ENCODE measurements at regions not wholly inside any gene's neighbourhood (a gene's known extent, or its start where the extent isn't known, plus 50 kb on each side); places are given as distances from the start of the nearest gene placed in this dataset.

GRCh38 chr3:82177774-82178173, 416.3 kb upstream of the GBE1 start:
- Histone ChIP-seq H2BK5ac (ENCODE audit: low read depth, low read length, poor library complexity) (no peak overlapping the region), H3K27ac (ENCODE audit: low read depth, low read length) (no peak overlapping the region), H3K9me3 (ENCODE audit: insufficient read depth, low read depth, low read length) (no peaks in the 10 kb centered on the region), H2AK5ac (ENCODE audit: low read length) (no peak overlapping the region), H3K79me2 (ENCODE audit: control insufficient read depth, insufficient read depth, low read length, poor library complexity) (no peaks in the 10 kb centered on the region), H3K23ac (ENCODE audit: low read length) (no peak overlapping the region), H4K8ac (ENCODE audit: low read depth, low read length) (no peak overlapping the region), H3K9ac (ENCODE audit: low read length) (no peak overlapping the region), H3K27me3 (ENCODE audit: insufficient read depth, low read length) (no peaks in the 10 kb centered on the region), H3K36me3 (ENCODE audit: control insufficient read depth in 1 of 2, insufficient read depth in 2 of 2, low read length in 2 of 2) (no peaks in the 10 kb centered on the region), H4K12ac (ENCODE audit: low read depth, low read length) (no peak overlapping the region), H2BK120ac (ENCODE audit: insufficient read depth, low read length, poor library complexity) (no peak overlapping the region), H2AFZ (ENCODE audit: insufficient read depth, low read length, poor library complexity) (no peak overlapping the region), H3K4me3 (ENCODE audit: low read depth, low read length) (no peak overlapping the region), H3K79me1 (ENCODE audit: low read length) (no peaks in the 10 kb centered on the region), H4K91ac (ENCODE audit: low read depth, low read length) (no peak overlapping the region), H3K4ac (ENCODE audit: low read depth, low read length) (no peak overlapping the region), H3K18ac (ENCODE audit: low read length) (no peak overlapping the region), H3K4me1 (ENCODE audit: control insufficient read depth in 1 of 2, insufficient read depth in 2 of 2, low read length in 2 of 2) (no peaks in the 10 kb centered on the region), H3K14ac (ENCODE audit: low read length) (no peak overlapping the region), H3K4me2 (ENCODE audit: low read length) (no peak overlapping the region), H2BK12ac (ENCODE audit: low read length) (no peak overlapping the region)
- DNase-seq = no peak

GRCh38 chr3:82165266-82165665, 403.8 kb upstream of the GBE1 start:
- no peak overlapping the region for H2AK5ac ChIP-seq (ENCODE audit: low read length)
- H3K9ac ChIP-seq (ENCODE audit: low read length) = no peak overlapping the region
- no peaks in the 10 kb centered on the region for H3K36me3 ChIP-seq (ENCODE audit: control insufficient read depth in 1 of 2, insufficient read depth in 2 of 2, low read length in 2 of 2)
- no peak overlapping the region for H2AFZ ChIP-seq (ENCODE audit: insufficient read depth, low read length, poor library complexity)
- no peaks in the 10 kb centered on the region for H3K79me1 ChIP-seq (ENCODE audit: low read length)
- no peak overlapping the region for H4K12ac ChIP-seq (ENCODE audit: low read depth, low read length)
- no peaks in the 10 kb centered on the region for H3K79me2 ChIP-seq (ENCODE audit: control insufficient read depth, insufficient read depth, low read length, poor library complexity)
- H4K91ac ChIP-seq (ENCODE audit: low read depth, low read length) = no peak overlapping the region
- H2BK12ac ChIP-seq (ENCODE audit: low read length) = no peak overlapping the region
- no CpG with 5 or more reads among the region's 1 CpG for WGBS (ENCODE audit: extremely low coverage, insufficient coverage, insufficient read length)
- H2BK5ac ChIP-seq (ENCODE audit: low read depth, low read length, poor library complexity) = no peak overlapping the region
- H3K4ac ChIP-seq (ENCODE audit: low read depth, low read length) = no peak overlapping the region
- no peak overlapping the region for H3K27ac ChIP-seq (ENCODE audit: low read depth, low read length)
- no peak overlapping the region for H3K4me2 ChIP-seq (ENCODE audit: low read length)
- DNase-seq = no peak
- H3K27me3 ChIP-seq (ENCODE audit: insufficient read depth, low read length) = no peaks in the 10 kb centered on the region
- no peak overlapping the region for H3K4me3 ChIP-seq (ENCODE audit: low read depth, low read length)
- H3K14ac ChIP-seq (ENCODE audit: low read length) = no peak overlapping the region
- H3K23ac ChIP-seq (ENCODE audit: low read length) = no peak overlapping the region
- no peak overlapping the region for H3K18ac ChIP-seq (ENCODE audit: low read length)
- no peaks in the 10 kb centered on the region for H3K9me3 ChIP-seq (ENCODE audit: insufficient read depth, low read depth, low read length)
- H4K8ac ChIP-seq (ENCODE audit: low read depth, low read length) = no peak overlapping the region
- H2BK120ac ChIP-seq (ENCODE audit: insufficient read depth, low read length, poor library complexity) = no peak overlapping the region
- H3K4me1 ChIP-seq (ENCODE audit: control insufficient read depth in 1 of 2, insufficient read depth in 2 of 2, low read length in 2 of 2) = no peaks in the 10 kb centered on the region

GRCh38 chr3:82163907-82164520, 402.6 kb upstream of the GBE1 start:
- Histone ChIP-seq H3K79me2 (ENCODE audit: control insufficient read depth, insufficient read depth, low read length, poor library complexity) (no peaks in the 10 kb centered on the region), H3K27me3 (ENCODE audit: insufficient read depth, low read length) (no peaks in the 10 kb centered on the region), H4K8ac (ENCODE audit: low read depth, low read length) (no peak overlapping the region), H3K4me3 (ENCODE audit: low read depth, low read length) (no peak overlapping the region), H2AK5ac (ENCODE audit: low read length) (no peak overlapping the region), H3K4ac (ENCODE audit: low read depth, low read length) (no peak overlapping the region), H3K9me3 (ENCODE audit: insufficient read depth, low read depth, low read length) (no peaks in the 10 kb centered on the region), H2BK120ac (ENCODE audit: insufficient read depth, low read length, poor library complexity) (no peak overlapping the region), H3K27ac (ENCODE audit: low read depth, low read length) (no peak overlapping the region), H2BK12ac (ENCODE audit: low read length) (no peak overlapping the region), H3K4me1 (ENCODE audit: control insufficient read depth in 1 of 2, insufficient read depth in 2 of 2, low read length in 2 of 2) (no peaks in the 10 kb centered on the region), H4K91ac (ENCODE audit: low read depth, low read length) (no peak overlapping the region), H3K14ac (ENCODE audit: low read length) (no peak overlapping the region), H3K4me2 (ENCODE audit: low read length) (no peak overlapping the region), H3K36me3 (ENCODE audit: control insufficient read depth in 1 of 2, insufficient read depth in 2 of 2, low read length in 2 of 2) (no peaks in the 10 kb centered on the region), H2AFZ (ENCODE audit: insufficient read depth, low read length, poor library complexity) (no peak overlapping the region), H3K23ac (ENCODE audit: low read length) (no peak overlapping the region), H3K79me1 (ENCODE audit: low read length) (no peaks in the 10 kb centered on the region), H3K9ac (ENCODE audit: low read length) (no peak overlapping the region), H3K18ac (ENCODE audit: low read length) (no peak overlapping the region), H4K12ac (ENCODE audit: low read depth, low read length) (no peak overlapping the region), H2BK5ac (ENCODE audit: low read depth, low read length, poor library complexity) (no peak overlapping the region)
- no CpG with 5 or more reads among the region's 1 CpG for WGBS (ENCODE audit: extremely low coverage, insufficient coverage, insufficient read length)
- DNase-seq = peak in 1 of 2 donors; percentile 61

GRCh38 chr3:82157952-82158351, 396.5 kb upstream of the GBE1 start:
- no peak overlapping the region for H3K4ac ChIP-seq (ENCODE audit: low read depth, low read length)
- H3K4me3 ChIP-seq (ENCODE audit: low read depth, low read length) = no peak overlapping the region
- H2AFZ ChIP-seq (ENCODE audit: insufficient read depth, low read length, poor library complexity) = no peak overlapping the region
- H3K23ac ChIP-seq (ENCODE audit: low read length) = no peak overlapping the region
- no peaks in the 10 kb centered on the region for H3K79me2 ChIP-seq (ENCODE audit: control insufficient read depth, insufficient read depth, low read length, poor library complexity)
- no peak overlapping the region for H2BK12ac ChIP-seq (ENCODE audit: low read length)
- no peak overlapping the region for H4K12ac ChIP-seq (ENCODE audit: low read depth, low read length)
- no peak overlapping the region for H2BK5ac ChIP-seq (ENCODE audit: low read depth, low read length, poor library complexity)
- H4K91ac ChIP-seq (ENCODE audit: low read depth, low read length) = no peak overlapping the region
- no peaks in the 10 kb centered on the region for H3K9me3 ChIP-seq (ENCODE audit: insufficient read depth, low read depth, low read length)
- DNase-seq = no peak
- no peak overlapping the region for H2AK5ac ChIP-seq (ENCODE audit: low read length)
- H3K27me3 ChIP-seq (ENCODE audit: insufficient read depth, low read length) = no peaks in the 10 kb centered on the region
- H3K4me1 ChIP-seq (ENCODE audit: control insufficient read depth in 1 of 2, insufficient read depth in 2 of 2, low read length in 2 of 2) = no peaks in the 10 kb centered on the region
- H3K14ac ChIP-seq (ENCODE audit: low read length) = no peak overlapping the region
- no peaks in the 10 kb centered on the region for H3K36me3 ChIP-seq (ENCODE audit: control insufficient read depth in 1 of 2, insufficient read depth in 2 of 2, low read length in 2 of 2)
- no peak overlapping the region for H3K9ac ChIP-seq (ENCODE audit: low read length)
- H4K8ac ChIP-seq (ENCODE audit: low read depth, low read length) = no peak overlapping the region
- no CpG with 5 or more reads among the region's 5 CpGs for WGBS (ENCODE audit: extremely low coverage, insufficient coverage, insufficient read length)
- H2BK120ac ChIP-seq (ENCODE audit: insufficient read depth, low read length, poor library complexity) = no peak overlapping the region
- H3K79me1 ChIP-seq (ENCODE audit: low read length) = no peaks in the 10 kb centered on the region
- no peak overlapping the region for H3K4me2 ChIP-seq (ENCODE audit: low read length)
- no peak overlapping the region for H3K18ac ChIP-seq (ENCODE audit: low read length)
- H3K27ac ChIP-seq (ENCODE audit: low read depth, low read length) = no peak overlapping the region

Data from trophoblast cell (in vitro differentiated cells and primary cell).